ENCODE measurements at regions not wholly inside any gene's neighbourhood (a gene's known extent, or its start where the extent isn't known, plus 50 kb on each side); places are given as distances from the start of the nearest gene placed in this dataset.

DNA sequence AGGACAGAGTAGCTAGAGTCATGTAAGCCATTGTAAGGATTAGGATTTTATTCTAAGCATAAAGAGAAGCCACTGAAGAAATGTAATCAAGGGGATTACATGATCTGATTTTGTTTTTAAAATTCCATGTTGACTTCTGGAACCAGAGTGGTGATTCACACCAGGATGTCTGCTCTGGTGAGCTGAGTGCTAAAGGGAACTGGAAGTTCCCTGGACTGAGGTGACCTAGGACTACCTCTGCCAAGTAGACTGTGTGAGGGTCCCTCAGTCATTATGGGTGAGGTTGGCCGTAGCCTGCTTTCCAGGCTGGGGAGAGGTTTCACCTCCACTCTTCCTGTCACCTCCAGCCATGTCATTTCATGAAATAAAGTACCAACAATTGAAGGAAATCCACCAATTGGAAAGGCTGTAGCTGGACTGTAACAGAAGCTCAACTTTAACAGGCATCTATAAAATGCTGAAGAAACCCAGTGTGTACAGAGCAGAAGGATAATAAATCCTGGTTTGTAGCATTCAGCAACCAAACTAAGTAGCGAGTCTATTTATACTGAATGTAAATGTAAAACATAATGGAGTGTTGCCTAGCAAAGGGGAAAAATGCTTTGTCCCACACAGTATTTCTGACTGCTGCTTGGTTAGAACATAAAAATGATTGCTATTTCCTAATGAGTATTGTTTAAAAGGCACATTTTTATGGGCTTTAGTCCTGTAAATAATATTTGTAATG, 507.4 kb upstream of the PKDCC start:
- DNase-seq (ENCODE audit: low read depth) = no peak
- no peak overlapping the region for H3K4me3 ChIP-seq (ENCODE audit: low read depth, low read length)
- TF ChIP-seq CTCF (conservative IDR thresholded peaks at IDR 0.05; ENCODE audit: low read depth, low read length) = no peak

- no peak for DNase-seq (ENCODE audit: low read depth)
- H3K4me3 ChIP-seq (ENCODE audit: low read depth, low read length) = no peak overlapping the region
- TF ChIP-seq CTCF (conservative IDR thresholded peaks at IDR 0.05; ENCODE audit: low read depth, low read length) = no peak
These were observed 504.1 kb upstream of the PKDCC start for GRCh38 chr2:41543726-41544125.

DNA sequence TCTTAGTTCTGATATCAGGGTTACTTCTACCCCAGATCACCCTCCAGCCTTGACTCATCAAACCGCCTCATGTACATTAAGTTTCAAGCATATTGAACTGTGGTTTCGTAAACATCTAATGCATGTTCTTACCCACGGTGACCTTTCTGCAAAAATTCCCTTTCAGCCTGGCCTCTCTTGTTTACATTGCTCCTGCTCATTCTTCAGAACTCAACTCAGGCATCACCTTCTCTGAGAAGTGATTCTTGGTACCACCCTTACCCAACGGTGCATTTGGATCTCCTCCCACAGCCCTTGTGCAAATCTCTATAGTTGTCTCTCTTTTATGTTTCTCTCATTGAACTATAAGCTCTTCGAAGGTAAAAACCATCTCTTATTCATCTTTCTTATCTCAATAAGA, 503.1 kb upstream of the PKDCC start:
- H3K4me3 ChIP-seq (ENCODE audit: low read depth, low read length) = no peak overlapping the region
- TF ChIP-seq CTCF (conservative IDR thresholded peaks at IDR 0.05; ENCODE audit: low read depth, low read length) = no peak
- DNase-seq (ENCODE audit: low read depth) = no peak

- no peak for TF ChIP-seq CTCF (conservative IDR thresholded peaks at IDR 0.05; ENCODE audit: low read depth, low read length)
- no peak overlapping the region for H3K4me3 ChIP-seq (ENCODE audit: low read depth, low read length)
These were observed 501.8 kb upstream of the PKDCC start for GRCh38 chr2:41546031-41546430.

DNA sequence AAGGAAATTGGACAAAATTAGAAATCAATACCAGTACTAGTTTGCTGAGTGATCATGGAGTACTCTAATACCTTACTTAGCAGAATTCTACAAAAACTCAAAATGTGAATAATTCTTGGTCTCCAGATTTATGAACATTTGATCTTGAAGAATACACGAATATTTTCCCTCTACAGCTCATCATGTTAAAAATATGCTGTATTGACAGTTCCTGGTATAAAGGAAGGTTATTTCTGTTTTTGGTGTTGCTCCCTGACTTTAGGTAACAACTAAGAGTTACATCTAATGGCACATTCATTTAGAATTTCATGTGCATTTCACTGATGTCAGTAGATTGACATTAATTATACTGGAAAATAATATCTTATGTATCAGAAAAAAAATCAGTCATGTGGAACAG, 479.2 kb upstream of the PKDCC start:
- no peak for DNase-seq (ENCODE audit: low read depth)
- no peak overlapping the region for H3K4me3 ChIP-seq (ENCODE audit: low read depth, low read length)
- no peak for TF ChIP-seq CTCF (conservative IDR thresholded peaks at IDR 0.05; ENCODE audit: low read depth, low read length)

More at GRCh38 chr2:41546031-41546430, 501.8 kb upstream of the PKDCC start:
- no peak for DNase-seq (ENCODE audit: low read depth)

- no peak overlapping the region for H3K4me3 ChIP-seq (ENCODE audit: low read depth, low read length)
- no peak for DNase-seq (ENCODE audit: low read depth)
- TF ChIP-seq CTCF (conservative IDR thresholded peaks at IDR 0.05; ENCODE audit: low read depth, low read length) = no peak
These were observed 475.7 kb upstream of the PKDCC start for GRCh38 chr2:41572154-41572553.

- H3K4me3 ChIP-seq (ENCODE audit: low read depth, low read length) = no peak overlapping the region
- no peak for TF ChIP-seq CTCF (conservative IDR thresholded peaks at IDR 0.05; ENCODE audit: low read depth, low read length)
- no peak for DNase-seq (ENCODE audit: low read depth)
These were observed 471.4 kb upstream of the PKDCC start for GRCh38 chr2:41576423-41576822.
